H1 (cell line): ENCODE measurements at regions not wholly inside any gene's neighbourhood (a gene's known extent, or its start where the extent isn't known, plus 50 kb on each side); places are given as distances from the start of the nearest gene placed in this dataset.

Source experiments
- CHD2 ChIP-seq: IDR thresholded peaks from 2 replicates; pipeline ENCODE4 v1.6.1; 2012; ENCODE audit warnings: low read length, improper control_type of control experiment
- JUND ChIP-seq: IDR thresholded peaks from 2 replicates; pipeline ENCODE4 v1.6.1; 2011; ENCODE audit warnings: mild to moderate bottlenecking, improper control_type of control experiment, low read length
- SUZ12 ChIP-seq: fragments of 200-600 bp; sonication (generic); IDR thresholded peaks from 2 replicates; pipeline ENCODE4 v1.6.1; 2012; ENCODE audit warnings: mild to moderate bottlenecking, inconsistent platforms, low read length, moderate library complexity, mixed read lengths
- ZNF274 ChIP-seq: IDR thresholded peaks from 2 replicates; pipeline ENCODE4 v1.7.0; 2012; ENCODE audit warnings: low read length, borderline replicate concordance; ENCODE audit errors: extremely low read depth

DNA sequence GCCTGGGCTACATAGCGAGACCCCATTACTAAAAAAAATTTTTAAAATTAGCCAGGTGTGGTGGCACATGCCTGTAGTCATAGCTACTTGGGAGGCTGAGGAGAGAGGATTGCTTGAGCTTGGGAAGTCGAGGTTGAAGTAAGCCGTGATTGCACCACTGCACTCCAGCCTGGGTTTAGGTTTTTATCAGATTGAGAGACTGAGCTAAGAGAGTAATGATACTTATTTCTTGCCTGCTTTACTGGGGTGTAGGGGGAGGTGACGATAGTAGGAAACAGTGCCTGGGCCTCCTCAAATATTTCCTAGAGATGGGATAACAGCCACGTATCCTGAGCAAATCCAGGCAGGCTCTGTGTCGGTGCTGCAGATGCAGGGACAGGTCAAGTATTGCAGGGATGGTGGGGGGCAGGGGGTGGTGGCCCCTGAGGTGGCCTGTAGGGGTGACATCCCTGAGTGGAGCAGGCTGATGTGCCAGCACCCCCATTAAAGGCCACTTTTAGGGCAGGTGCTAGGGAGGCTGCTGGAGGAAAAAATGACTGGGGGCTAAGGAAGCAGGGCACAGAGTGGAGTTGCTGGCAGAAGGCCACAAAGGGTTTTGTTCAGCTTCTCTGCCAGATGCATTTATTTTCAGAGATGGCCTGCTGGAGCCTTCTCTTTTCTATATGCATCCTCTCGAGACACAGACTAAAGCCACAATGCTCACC lies 130.5 kb downstream of the RHOU start (continued):
- no peak for TF ChIP-seq JUND
- TF ChIP-seq CHD2: no peak
- no peak for TF ChIP-seq ZNF274
- TF ChIP-seq SUZ12: no peak
